PC-9 (cell line): ENCODE measurements at regions not wholly inside any gene's neighbourhood (a gene's known extent, or its start where the extent isn't known, plus 50 kb on each side); places are given as distances from the start of the nearest gene placed in this dataset.

Experiments
- BruUV-seq: library from RNA; stranded (reverse); fragments of 400-500 nt; replicated peaks from 2 replicates; lab custom pipeline; 2021; lab: Mats Ljungman, UMichigan
- CTCF ChIA-PET: fragments of 300-600 bp; sonication (Branson Sonifier 250); formaldehyde crosslinking; loops from one replicate; lab custom pipeline; 2022; ENCODE audit warnings: antibody characterized with exemption; lab: Charles Lee
- POLR2A ChIA-PET: fragments of 300-600 bp; sonication (Branson Sonifier 250); formaldehyde crosslinking; loops from one replicate; lab custom pipeline; 2022; ENCODE audit warnings: antibody characterized with exemption; ENCODE audit not compliant: unreplicated experiment; lab: Charles Lee
- DNase-seq, 2 experiments: peaks; one replicate each; pipeline versions ENCODE4 v3.0.0 to v3.0.0-alpha.2; 2015 to 2022; ENCODE audit warnings: mixed read lengths in 1 of 2
- H2AFZ ChIP-seq: fragments of 200-600 bp; sonication (generic); 2 replicates; pipeline ENCODE4 v1.8.1; 2017; ENCODE audit warnings: antibody characterized with exemption
- H3F3A ChIP-seq: fragments of 200-600 bp; sonication (generic); 2 replicates; pipeline ENCODE4 v1.8.1; 2017; ENCODE audit warnings: antibody characterized with exemption, mild to moderate bottlenecking, low read depth; ENCODE audit not compliant: insufficient read depth
- H3K27ac ChIP-seq: fragments of 200-600 bp; sonication (generic); 2 replicates; pipeline ENCODE4 v1.6.1; 2016; ENCODE audit warnings: mixed run types
- H3K27me3 ChIP-seq: fragments of 200-600 bp; sonication (generic); 2 replicates; pipeline ENCODE4 v1.6.1; 2016; ENCODE audit warnings: low read depth, mixed run types; ENCODE audit not compliant: insufficient read depth
- H3K36me3 ChIP-seq: fragments of 200-600 bp; sonication (generic); 2 replicates; pipeline ENCODE4 v1.6.1; 2016; ENCODE audit warnings: low read depth, mixed run types
- H3K4me1 ChIP-seq: fragments of 200-600 bp; sonication (generic); replicated peaks from 2 replicates; pipeline ENCODE4 v1.6.1; 2016; ENCODE audit warnings: mixed run types; ENCODE audit not compliant: insufficient read depth
- H3K4me2 ChIP-seq: fragments of 200-600 bp; sonication (generic); 2 replicates; pipeline ENCODE4 v1.6.1; 2017; ENCODE audit warnings: mixed run types
- H3K4me3 ChIP-seq: fragments of 200-600 bp; sonication (generic); 2 replicates; pipeline ENCODE4 v1.6.1; 2016; ENCODE audit warnings: mixed run types
- H3K79me2 ChIP-seq: fragments of 200-600 bp; sonication (generic); 2 replicates; pipeline ENCODE4 v1.6.1; 2017; ENCODE audit warnings: low read depth, mixed run types
- H3K9me2 ChIP-seq: fragments of 200-600 bp; sonication (generic); 2 replicates; pipeline ENCODE4 v1.8.1; 2017; ENCODE audit warnings: mild to moderate bottlenecking; ENCODE audit not compliant: insufficient read depth
- H3K9me3 ChIP-seq: fragments of 200-600 bp; sonication (generic); 2 replicates; pipeline ENCODE4 v1.8.1; 2016; ENCODE audit warnings: low read depth; ENCODE audit not compliant: insufficient read depth
- H4K20me1 ChIP-seq: fragments of 200-600 bp; sonication (generic); 2 replicates; pipeline ENCODE4 v1.8.1; 2017; ENCODE audit not compliant: insufficient read depth
- CTCF ChIP-seq: fragments of 200-600 bp; sonication (generic); conservative IDR thresholded peaks from 2 replicates; pipeline ENCODE4 v1.6.1; 2017; ENCODE audit warnings: mixed run types, antibody characterized with exemption, mild to moderate bottlenecking, moderate library complexity
- EZH2 ChIP-seq: fragments of 200-600 bp; sonication (generic); IDR thresholded peaks from 2 replicates; pipeline ENCODE4 v1.8.0; 2017; ENCODE audit warnings: antibody characterized with exemption, low read depth
- intact Hi-C: fragments of 100-400 bp; cut with micrococcal nuclease; formaldehyde crosslinking; loops from one replicate; pipeline ENCODE4 v1.10.0; 2022; ENCODE audit not compliant: unreplicated experiment

DNA sequence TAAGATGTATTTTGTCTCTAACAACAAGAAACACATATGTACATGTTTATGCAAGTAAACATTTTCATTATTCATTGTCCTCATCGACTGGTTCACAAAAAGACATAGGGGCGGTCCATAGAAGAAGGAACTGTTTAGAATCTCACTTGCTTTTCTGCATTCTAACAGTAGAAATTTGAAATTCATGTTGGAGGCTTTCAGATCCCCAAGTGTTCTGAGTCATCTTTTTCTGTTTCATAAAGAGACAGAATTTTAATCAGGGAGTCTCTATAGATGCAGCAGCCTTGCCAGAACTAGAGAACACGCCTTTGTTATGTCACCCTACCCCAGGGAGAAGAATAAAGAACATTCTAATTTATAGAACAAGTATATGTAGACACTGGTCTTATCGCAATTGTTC, 324.3 kb downstream of the GABRG2 start:
- H3K27ac ChIP-seq: no peak overlapping the region
- POLR2A ChIA-PET: no interaction called here
- no peak overlapping the region for H2AFZ ChIP-seq
- no peak overlapping the region for H3K4me2 ChIP-seq
- H3F3A ChIP-seq: no peaks in the 10 kb centered on the region
- H3K27me3 ChIP-seq: no peaks in the 10 kb centered on the region
- intact Hi-C loops: no loop called here
- no peak for DNase-seq
- H3K79me2 ChIP-seq: no peaks in the 10 kb centered on the region
- no peak overlapping the region for H3K4me3 ChIP-seq
- H3K4me1 ChIP-seq: no peaks in the 10 kb centered on the region
- no peaks in the 10 kb centered on the region for H3K36me3 ChIP-seq
- no peaks in the 10 kb centered on the region for H3K9me2 ChIP-seq
- CTCF ChIA-PET: no interaction called here
- H4K20me1 ChIP-seq: no peaks in the 10 kb centered on the region
- H3K9me3 ChIP-seq: no peaks in the 10 kb centered on the region
- BruUV-seq: no TSS peak
- TF ChIP-seq EZH2: no peak
- TF ChIP-seq CTCF: no peak

GRCh38 chr5:162392336-162392735, 324.8 kb downstream of the GABRG2 start:
- ChIA-PET CTCF (no interaction called here), POLR2A (no interaction called here)
- H3K79me2 ChIP-seq: no peaks in the 10 kb centered on the region
- no peak overlapping the region for H3K4me2 ChIP-seq
- H3K27me3 ChIP-seq: no peaks in the 10 kb centered on the region
- H3K4me1 ChIP-seq: no peaks in the 10 kb centered on the region
- intact Hi-C loops: no loop called here
- no peaks in the 10 kb centered on the region for H3K36me3 ChIP-seq
- no peak overlapping the region for H3K27ac ChIP-seq
- H4K20me1 ChIP-seq: no peaks in the 10 kb centered on the region
- no peaks in the 10 kb centered on the region for H3K9me3 ChIP-seq
- H2AFZ ChIP-seq: no peak overlapping the region
- H3F3A ChIP-seq: no peaks in the 10 kb centered on the region
- BruUV-seq: no TSS peak
- no peaks in the 10 kb centered on the region for H3K9me2 ChIP-seq
- DNase-seq: no peak
- TF ChIP-seq CTCF (no peak), EZH2 (no peak)
- H3K4me3 ChIP-seq: no peak overlapping the region

DNA sequence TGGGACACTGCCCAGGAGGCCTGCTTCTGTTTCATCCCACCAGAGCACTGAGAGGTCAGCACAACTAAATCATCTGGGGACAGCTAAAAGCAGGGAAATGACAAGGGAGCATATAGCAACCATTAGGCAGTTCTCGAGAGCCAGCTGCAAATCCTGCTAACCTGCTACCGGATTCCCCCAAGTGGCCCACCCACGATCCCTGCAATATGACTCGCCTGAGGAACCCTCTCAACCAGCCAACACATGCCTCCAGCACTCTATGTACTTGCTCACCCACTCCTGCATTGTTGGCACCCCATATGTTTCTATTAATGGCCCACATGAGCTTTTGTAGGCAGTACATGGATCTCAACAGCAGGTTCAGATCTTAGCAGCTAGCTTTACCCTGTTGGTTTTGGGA, 326.0 kb downstream of the GABRG2 start:
- no peak overlapping the region for H2AFZ ChIP-seq
- H3K9me3 ChIP-seq: no peaks in the 10 kb centered on the region
- no peaks in the 10 kb centered on the region for H3K36me3 ChIP-seq
- ChIA-PET POLR2A (no interaction called here), CTCF (no interaction called here)
- no peaks in the 10 kb centered on the region for H3K27me3 ChIP-seq
- H4K20me1 ChIP-seq: no peaks in the 10 kb centered on the region
- no peaks in the 10 kb centered on the region for H3K79me2 ChIP-seq
- no peaks in the 10 kb centered on the region for H3K4me1 ChIP-seq
- BruUV-seq: no TSS peak
- no peak overlapping the region for H3K27ac ChIP-seq
- no peak for DNase-seq
- no peaks in the 10 kb centered on the region for H3F3A ChIP-seq
- H3K9me2 ChIP-seq: no peaks in the 10 kb centered on the region
- no peak for TF ChIP-seq EZH2
- no peak for TF ChIP-seq CTCF
- intact Hi-C loops: no loop called here
- no peak overlapping the region for H3K4me3 ChIP-seq
- no peak overlapping the region for H3K4me2 ChIP-seq
